ENCODE measurements at regions not wholly inside any gene's neighbourhood (a gene's known extent, or its start where the extent isn't known, plus 50 kb on each side); places are given as distances from the start of the nearest gene placed in this dataset.
"Not testable (repeated sequence)": the region's sequence is repeated elsewhere in the genome, so short reads cannot be mapped to it uniquely, and the experiment has no call there.

- DNase-seq (no peak), ATAC-seq (replicated peaks) (no peak)
- H3K36me3 Mint-ChIP-seq, result no peaks in the 10 kb centered on the region
- H3K9me3 Mint-ChIP-seq, result peaks cover 0 to 5% of the 10 kb centered on the region in 2 donors
- no peak overlapping the region for H3K27ac Mint-ChIP-seq
- peaks cover 3 to 11% of the 10 kb centered on the region in 2 donors for H3K4me1 Mint-ChIP-seq
- H3K27me3 Mint-ChIP-seq, result no peaks in the 10 kb centered on the region
- H3K4me3 Mint-ChIP-seq, result no peak overlapping the region
Measured at GRCh38 chr5:102625928-102626327, 127.1 kb upstream of the SLCO6A1 start.

GRCh38 chr5:102627315-102627714 is 127.8 kb upstream of the PAM start:
- peaks cover 3 to 11% of the 10 kb centered on the region in 2 donors for H3K4me1 Mint-ChIP-seq
- no peak for ATAC-seq (replicated peaks)
- no peaks in the 10 kb centered on the region for H3K27me3 Mint-ChIP-seq
- DNase-seq, result no peak
- H3K9me3 Mint-ChIP-seq, result peaks cover 4 to 5% of the 10 kb centered on the region in 2 donors
- no peaks in the 10 kb centered on the region for H3K36me3 Mint-ChIP-seq
- H3K27ac Mint-ChIP-seq, result no peak overlapping the region
- no peak overlapping the region for H3K4me3 Mint-ChIP-seq

GRCh38 chr5:102628441-102629175 is 126.5 kb upstream of the PAM start:
- Mint-ChIP-seq H3K4me3 (peak overlapping the region in 1 of 2 donors; percentile 33), H3K27ac (peak overlapping the region; percentile 37), H3K9me3 (peaks cover 4 to 5% of the 10 kb centered on the region in 2 donors), H3K36me3 (no peaks in the 10 kb centered on the region), H3K27me3 (no peaks in the 10 kb centered on the region), H3K4me1 (peaks cover 3 to 6% of the 10 kb centered on the region in 2 donors)
- DNase-seq (no peak), ATAC-seq (replicated peaks) (peak; percentile 77 to 86)

- no peaks in the 10 kb centered on the region for H3K36me3 Mint-ChIP-seq
- ATAC-seq (replicated peaks), result no peak
- DNase-seq, result no peak
- no peak overlapping the region for H3K4me3 Mint-ChIP-seq
- peaks cover 3 to 6% of the 10 kb centered on the region in 2 donors for H3K4me1 Mint-ChIP-seq
- no peaks in the 10 kb centered on the region for H3K27me3 Mint-ChIP-seq
- no peak overlapping the region for H3K27ac Mint-ChIP-seq
- peaks cover 4 to 9% of the 10 kb centered on the region in 2 donors for H3K9me3 Mint-ChIP-seq
Measured at GRCh38 chr5:102629827-102630605, 125.1 kb upstream of the PAM start.

- ATAC-seq (replicated peaks); H3K4me3 Mint-ChIP-seq; H3K27me3 Mint-ChIP-seq; DNase-seq; H3K9me3 Mint-ChIP-seq; H3K36me3 Mint-ChIP-seq; H3K4me1 Mint-ChIP-seq; H3K27ac Mint-ChIP-seq: not testable (repeated sequence)
Measured at GRCh38 chr5:102635399-102635798, 119.7 kb upstream of the PAM start.

- no peaks in the 10 kb centered on the region for H3K4me1 Mint-ChIP-seq
- H3K4me3 Mint-ChIP-seq, result no peak overlapping the region
- no peak for DNase-seq
- no peaks in the 10 kb centered on the region for H3K36me3 Mint-ChIP-seq
- peaks cover 8 to 9% of the 10 kb centered on the region in 2 donors for H3K9me3 Mint-ChIP-seq
- no peak for ATAC-seq (replicated peaks)
- H3K27me3 Mint-ChIP-seq, result peaks cover 0 to 6% of the 10 kb centered on the region in 2 donors
- H3K27ac Mint-ChIP-seq, result no peak overlapping the region
Measured at GRCh38 chr5:102638316-102638715, 116.8 kb upstream of the PAM start.

GRCh38 chr5:102638912-102639652 is 116.0 kb upstream of the PAM start:
- Mint-ChIP-seq H3K27me3 (peaks cover 0 to 6% of the 10 kb centered on the region in 2 donors), H3K36me3 (peaks cover 0 to 1% of the 10 kb centered on the region in 2 donors), H3K27ac (no peak overlapping the region), H3K9me3 (peaks cover 11 to 12% of the 10 kb centered on the region in 2 donors), H3K4me3 (no peak overlapping the region), H3K4me1 (no peaks in the 10 kb centered on the region)
- DNase-seq, result no peak
- no peak for ATAC-seq (replicated peaks)

GRCh38 chr5:102649731-102650130 is 105.4 kb upstream of the PAM start:
- H3K9me3 Mint-ChIP-seq, result peaks cover 7 to 11% of the 10 kb centered on the region in 2 donors
- no peak overlapping the region for H3K4me3 Mint-ChIP-seq
- H3K27me3 Mint-ChIP-seq, result no peaks in the 10 kb centered on the region
- H3K27ac Mint-ChIP-seq, result no peak overlapping the region
- H3K36me3 Mint-ChIP-seq, result no peaks in the 10 kb centered on the region
- DNase-seq (no peak), ATAC-seq (replicated peaks) (no peak)
- no peaks in the 10 kb centered on the region for H3K4me1 Mint-ChIP-seq

GRCh38 chr5:102651466-102651865 is 103.6 kb upstream of the PAM start:
- H3K9me3 Mint-ChIP-seq, result peaks cover 6% of the 10 kb centered on the region in 2 donors
- no peak for DNase-seq

GRCh38 chr5:102654559-102655349 is 100.4 kb upstream of the PAM start:
- DNase-seq (no peak), ATAC-seq (replicated peaks) (no peak)
- Mint-ChIP-seq H3K4me1 (no peaks in the 10 kb centered on the region), H3K9me3 (no peaks in the 10 kb centered on the region), H3K36me3 (no peaks in the 10 kb centered on the region), H3K4me3 (no peak overlapping the region), H3K27me3 (no peaks in the 10 kb centered on the region), H3K27ac (no peak overlapping the region)

More at GRCh38 chr5:102651466-102651865, 103.6 kb upstream of the PAM start:
- ATAC-seq (replicated peaks), result no peak
- Mint-ChIP-seq H3K4me1 (no peaks in the 10 kb centered on the region), H3K36me3 (no peaks in the 10 kb centered on the region), H3K27me3 (no peaks in the 10 kb centered on the region), H3K4me3 (no peak overlapping the region), H3K27ac (no peak overlapping the region)

- ATAC-seq (replicated peaks) (no peak), DNase-seq (no peak)
- Mint-ChIP-seq H3K27me3 (no peaks in the 10 kb centered on the region), H3K9me3 (no peaks in the 10 kb centered on the region), H3K27ac (no peak overlapping the region), H3K4me1 (no peaks in the 10 kb centered on the region), H3K4me3 (no peak overlapping the region), H3K36me3 (no peaks in the 10 kb centered on the region)
Measured at GRCh38 chr5:102659151-102659550, 96.0 kb upstream of the PAM start.

- no peak overlapping the region for H3K27ac Mint-ChIP-seq
- no peaks in the 10 kb centered on the region for H3K27me3 Mint-ChIP-seq
- DNase-seq (no peak), ATAC-seq (replicated peaks) (no peak)
- no peaks in the 10 kb centered on the region for H3K9me3 Mint-ChIP-seq
- no peaks in the 10 kb centered on the region for H3K36me3 Mint-ChIP-seq
- no peak overlapping the region for H3K4me3 Mint-ChIP-seq
- H3K4me1 Mint-ChIP-seq, result no peaks in the 10 kb centered on the region
Measured at GRCh38 chr5:102660111-102660510, 95.0 kb upstream of the PAM start.

- ATAC-seq (replicated peaks) (no peak), DNase-seq (no peak)
- H3K9me3 Mint-ChIP-seq, result no peaks in the 10 kb centered on the region
- no peak overlapping the region for H3K4me3 Mint-ChIP-seq
- no peaks in the 10 kb centered on the region for H3K4me1 Mint-ChIP-seq
- H3K27ac Mint-ChIP-seq, result no peak overlapping the region
- H3K27me3 Mint-ChIP-seq, result no peaks in the 10 kb centered on the region
- no peaks in the 10 kb centered on the region for H3K36me3 Mint-ChIP-seq
Measured at GRCh38 chr5:102663749-102664530, 91.2 kb upstream of the PAM start.

All from stimulated activated naive B cell treated with anti-CD40 and anti-IgM and Interleukin-4, amounts not matched to agents 10 μg/mL and 1 μg/mL and 100 μg/mL, for 72 hours (primary cell).